ENCODE measurements at regions not wholly inside any gene's neighbourhood (a gene's known extent, or its start where the extent isn't known, plus 50 kb on each side); places are given as distances from the start of the nearest gene placed in this dataset.
A peak's percentile ranks its signal among the peaks of the same experiment; 100 is the strongest.

DNA sequence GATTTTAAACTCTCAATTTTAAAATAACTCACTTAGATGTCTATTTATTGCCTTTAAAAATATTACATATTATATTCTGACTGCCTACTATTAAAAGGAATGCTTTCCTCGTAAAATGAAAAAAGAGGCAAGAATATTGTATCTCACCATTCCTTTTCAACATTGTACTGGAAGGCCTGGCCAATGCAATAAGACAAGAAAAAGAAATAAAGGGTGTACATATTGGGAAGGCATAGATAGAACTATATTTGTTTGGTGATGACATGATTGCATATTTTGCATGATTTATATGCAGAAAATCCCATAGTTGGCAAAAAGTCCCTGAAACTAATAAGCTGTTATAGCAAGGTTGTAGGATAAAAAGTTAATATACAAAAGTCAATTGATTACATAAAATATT is 474.6 kb upstream of the ATP2B1 start:
- TF ChIP-seq, protein P1, sequence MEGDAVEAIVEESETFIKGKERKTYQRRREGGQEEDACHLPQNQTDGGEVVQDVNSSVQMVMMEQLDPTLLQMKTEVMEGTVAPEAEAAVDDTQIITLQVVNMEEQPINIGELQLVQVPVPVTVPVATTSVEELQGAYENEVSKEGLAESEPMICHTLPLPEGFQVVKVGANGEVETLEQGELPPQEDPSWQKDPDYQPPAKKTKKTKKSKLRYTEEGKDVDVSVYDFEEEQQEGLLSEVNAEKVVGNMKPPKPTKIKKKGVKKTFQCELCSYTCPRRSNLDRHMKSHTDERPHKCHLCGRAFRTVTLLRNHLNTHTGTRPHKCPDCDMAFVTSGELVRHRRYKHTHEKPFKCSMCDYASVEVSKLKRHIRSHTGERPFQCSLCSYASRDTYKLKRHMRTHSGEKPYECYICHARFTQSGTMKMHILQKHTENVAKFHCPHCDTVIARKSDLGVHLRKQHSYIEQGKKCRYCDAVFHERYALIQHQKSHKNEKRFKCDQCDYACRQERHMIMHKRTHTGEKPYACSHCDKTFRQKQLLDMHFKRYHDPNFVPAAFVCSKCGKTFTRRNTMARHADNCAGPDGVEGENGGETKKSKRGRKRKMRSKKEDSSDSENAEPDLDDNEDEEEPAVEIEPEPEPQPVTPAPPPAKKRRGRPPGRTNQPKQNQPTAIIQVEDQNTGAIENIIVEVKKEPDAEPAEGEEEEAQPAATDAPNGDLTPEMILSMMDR (IDR thresholded peaks at IDR 0.05; ENCODE audit: insufficient read depth, missing control alignments), result no peak
- DNase-seq (ENCODE audit: insufficient read length, low spot score), result no peak
- no peak for FAIRE-seq

GRCh38 chr12:90181216-90181615 is 472.6 kb upstream of the ATP2B1 start:
- peak; percentile 55 for FAIRE-seq
- DNase-seq (ENCODE audit: insufficient read length, low spot score), result no peak
- TF ChIP-seq, protein P1 (IDR thresholded peaks at IDR 0.05; ENCODE audit: insufficient read depth, missing control alignments), result no peak

DNA sequence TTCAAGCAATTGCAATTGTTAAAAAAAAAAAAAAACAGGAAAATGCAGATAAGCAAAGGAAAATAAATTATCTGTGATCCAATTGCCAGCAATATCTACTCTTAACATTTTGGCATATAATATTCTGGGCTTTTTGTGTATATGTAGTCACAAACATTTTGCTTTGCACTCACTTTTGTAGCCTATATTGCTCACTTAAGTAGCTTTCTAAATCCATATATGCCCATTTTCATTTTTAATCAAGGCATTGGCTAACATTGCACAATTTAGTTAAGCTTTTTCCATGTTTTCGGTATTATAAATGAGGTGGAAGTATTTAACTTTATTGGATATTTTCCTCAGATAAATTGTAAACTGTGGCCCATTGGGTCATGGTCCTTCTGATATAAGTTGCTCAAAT is 466.3 kb upstream of the ATP2B1 start:
- DNase-seq (ENCODE audit: insufficient read length, low spot score), result no peak
- TF ChIP-seq, protein P1 (IDR thresholded peaks at IDR 0.05; ENCODE audit: insufficient read depth, missing control alignments), result no peak
- peak; percentile 77 for FAIRE-seq

DNA sequence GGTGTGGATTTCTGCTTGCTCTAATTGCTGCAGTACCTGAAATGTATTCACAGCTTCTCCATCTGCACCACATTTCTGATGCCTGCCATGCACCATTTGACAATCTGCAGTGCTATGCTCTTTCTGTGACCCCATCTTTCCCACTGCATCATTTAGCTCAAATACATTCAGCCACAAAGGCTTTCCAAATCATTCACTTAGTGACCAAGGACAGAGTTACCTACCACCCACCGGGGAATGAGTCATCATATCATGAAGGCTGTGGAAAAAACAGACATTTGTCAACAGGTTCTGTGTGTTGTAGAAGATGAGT is 465.5 kb upstream of the ATP2B1 start:
- TF ChIP-seq, protein P1 (IDR thresholded peaks at IDR 0.05; ENCODE audit: insufficient read depth, missing control alignments), result no peak
- DNase-seq (ENCODE audit: insufficient read length, low spot score), result no peak
- FAIRE-seq, result no peak

GRCh38 chr12:90173499-90174197 is 465.0 kb upstream of the ATP2B1 start:
- TF ChIP-seq, protein P1 (IDR thresholded peaks at IDR 0.05; ENCODE audit: insufficient read depth, missing control alignments), result no peak
- FAIRE-seq, result peak; percentile 98
- no peak for DNase-seq (ENCODE audit: insufficient read length, low spot score)

DNA sequence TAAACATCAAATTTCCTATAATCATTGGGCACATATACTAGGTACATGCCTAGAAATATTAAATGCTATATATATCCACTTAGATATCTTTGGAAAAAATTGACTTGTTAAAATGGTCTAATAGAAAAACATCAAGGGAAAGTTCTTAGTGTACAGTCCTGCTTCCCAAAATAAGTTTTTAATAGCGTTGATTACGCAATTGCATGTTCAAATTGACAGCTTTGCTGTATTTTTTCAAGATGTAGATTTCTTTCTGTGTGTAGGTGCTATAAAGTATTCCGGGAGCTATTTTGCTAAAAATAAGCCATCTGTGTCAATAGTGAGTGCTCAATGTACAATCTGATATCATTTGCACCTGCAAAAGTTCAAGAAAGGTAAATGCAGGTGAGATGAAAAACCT is 463.9 kb upstream of the ATP2B1 start:
- TF ChIP-seq, protein P1 (IDR thresholded peaks at IDR 0.05; ENCODE audit: insufficient read depth, missing control alignments), result no peak
- no peak for DNase-seq (ENCODE audit: insufficient read length, low spot score)
- FAIRE-seq, result no peak

DNA sequence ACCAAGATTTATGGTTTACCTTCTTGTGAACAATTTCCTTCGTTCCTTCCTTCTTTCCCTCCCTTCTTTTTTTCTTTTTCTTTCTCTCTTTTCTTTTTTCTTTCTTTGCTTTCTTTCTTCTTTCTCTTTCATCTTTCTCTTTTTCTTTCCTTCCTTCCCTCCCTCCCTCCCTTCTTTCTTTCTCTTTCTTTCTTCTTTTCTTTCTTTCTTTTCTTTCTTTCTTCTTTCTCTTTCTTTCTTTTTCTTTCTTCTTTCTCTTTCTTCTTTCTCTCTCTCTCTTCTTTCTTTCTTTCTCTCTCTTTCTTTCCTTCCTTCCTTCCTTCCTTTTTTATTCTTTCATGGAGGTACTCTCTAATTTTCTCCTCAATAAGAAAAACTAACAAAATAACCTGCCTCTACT is 462.1 kb upstream of the ATP2B1 start:
- FAIRE-seq (no peak), DNase-seq (ENCODE audit: insufficient read length, low spot score) (no peak)
- TF ChIP-seq, protein P1 (IDR thresholded peaks at IDR 0.05; ENCODE audit: insufficient read depth, missing control alignments), result no peak

Data from D721Med (cell line).